ENCODE measurements at regions not wholly inside any gene's neighbourhood (a gene's known extent, or its start where the extent isn't known, plus 50 kb on each side); places are given as distances from the start of the nearest gene placed in this dataset.
A peak's percentile ranks its signal among the peaks of the same experiment; 100 is the strongest.

- H3K27ac ChIP-seq: no peak overlapping the region
These were observed 84.8 kb upstream of the ZNF217 start for GRCh38 chr20:53678315-53678989.

DNA sequence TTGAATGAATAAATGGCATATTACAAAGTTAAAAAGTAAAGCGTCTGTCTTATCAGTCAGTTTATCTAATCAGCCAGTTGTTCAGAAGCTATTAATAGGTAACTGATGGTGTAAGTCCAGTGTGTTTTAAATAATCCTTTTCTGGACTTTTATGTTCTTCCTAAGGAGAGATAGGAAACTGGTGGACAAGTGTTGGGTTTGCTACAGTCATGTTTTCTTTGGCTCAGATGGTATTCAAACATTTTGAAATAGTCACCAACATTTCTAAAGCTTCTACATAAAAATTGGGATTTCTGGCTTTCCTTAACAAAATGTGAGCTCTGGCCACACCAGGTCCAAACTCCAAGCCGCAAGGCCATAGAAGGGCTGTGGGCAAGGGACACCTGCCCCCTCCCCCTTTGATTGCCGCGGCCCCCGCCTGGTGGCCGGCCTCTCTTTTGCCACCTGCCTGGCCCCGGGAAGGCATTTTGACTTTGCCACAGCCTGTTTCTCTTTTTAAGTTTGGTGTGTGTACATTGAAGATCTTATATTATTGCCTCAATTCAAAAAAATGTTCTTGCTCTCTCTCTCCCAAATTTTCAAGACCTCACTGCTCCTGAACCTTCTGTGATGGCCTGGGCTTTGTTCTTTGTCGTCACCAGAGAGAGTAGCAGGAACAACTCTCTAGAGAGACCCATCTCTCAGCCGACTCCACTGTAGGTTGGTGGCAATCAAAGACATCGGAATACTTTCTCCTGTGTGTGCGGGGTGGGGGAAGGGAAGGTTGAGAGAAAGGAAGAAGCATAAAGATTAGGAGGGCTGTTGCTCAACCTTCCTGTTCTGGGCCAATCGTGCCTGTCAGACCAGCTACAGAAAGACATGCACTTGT is 84.0 kb upstream of the ZNF217 start:
- H3K9me3 ChIP-seq: no peaks in the 10 kb centered on the region
- intact Hi-C loops (cut with DNase I): no loop called here
- peaks cover 1% of the 10 kb centered on the region for H3K4me1 ChIP-seq (ENCODE audit: insufficient read depth)
- no peak overlapping the region for H3K4me3 ChIP-seq
- WGBS, 3 donors: 63 to 69% (median 64%) methylated on average over 12 of the region's 12 CpGs
- no peaks in the 10 kb centered on the region for H3K36me3 ChIP-seq
- peak in 1 of 5 donors; percentile 34 for DNase-seq
- H3K27me3 ChIP-seq: no peaks in the 10 kb centered on the region
- TF ChIP-seq EP300 (IDR thresholded peaks at IDR 0.05) (no peak), POLR2A (IDR thresholded peaks at IDR 0.05) (no peak)
- TF ChIP-seq, protein P1, sequence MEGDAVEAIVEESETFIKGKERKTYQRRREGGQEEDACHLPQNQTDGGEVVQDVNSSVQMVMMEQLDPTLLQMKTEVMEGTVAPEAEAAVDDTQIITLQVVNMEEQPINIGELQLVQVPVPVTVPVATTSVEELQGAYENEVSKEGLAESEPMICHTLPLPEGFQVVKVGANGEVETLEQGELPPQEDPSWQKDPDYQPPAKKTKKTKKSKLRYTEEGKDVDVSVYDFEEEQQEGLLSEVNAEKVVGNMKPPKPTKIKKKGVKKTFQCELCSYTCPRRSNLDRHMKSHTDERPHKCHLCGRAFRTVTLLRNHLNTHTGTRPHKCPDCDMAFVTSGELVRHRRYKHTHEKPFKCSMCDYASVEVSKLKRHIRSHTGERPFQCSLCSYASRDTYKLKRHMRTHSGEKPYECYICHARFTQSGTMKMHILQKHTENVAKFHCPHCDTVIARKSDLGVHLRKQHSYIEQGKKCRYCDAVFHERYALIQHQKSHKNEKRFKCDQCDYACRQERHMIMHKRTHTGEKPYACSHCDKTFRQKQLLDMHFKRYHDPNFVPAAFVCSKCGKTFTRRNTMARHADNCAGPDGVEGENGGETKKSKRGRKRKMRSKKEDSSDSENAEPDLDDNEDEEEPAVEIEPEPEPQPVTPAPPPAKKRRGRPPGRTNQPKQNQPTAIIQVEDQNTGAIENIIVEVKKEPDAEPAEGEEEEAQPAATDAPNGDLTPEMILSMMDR (IDR thresholded peaks at IDR 0.05): no peak
- H3K27ac ChIP-seq: no peak overlapping the region

More at GRCh38 chr20:53678315-53678989, 84.8 kb upstream of the ZNF217 start:
- DNase-seq: no peak
- intact Hi-C loops (cut with DNase I): no loop called here
- H3K36me3 ChIP-seq: no peaks in the 10 kb centered on the region
- H3K27me3 ChIP-seq: no peaks in the 10 kb centered on the region
- H3K4me3 ChIP-seq: no peak overlapping the region
- no peaks in the 10 kb centered on the region for H3K9me3 ChIP-seq
- 64 to 67% (median 64%) methylated on average over 7 of the region's 7 CpGs for WGBS, 3 donors
- H3K4me1 ChIP-seq (ENCODE audit: insufficient read depth): peaks cover 1% of the 10 kb centered on the region
- no peak for TF ChIP-seq POLR2A (IDR thresholded peaks at IDR 0.05)
- TF ChIP-seq EP300 (IDR thresholded peaks at IDR 0.05): no peak
- TF ChIP-seq, protein P1 (IDR thresholded peaks at IDR 0.05): no peak

DNA sequence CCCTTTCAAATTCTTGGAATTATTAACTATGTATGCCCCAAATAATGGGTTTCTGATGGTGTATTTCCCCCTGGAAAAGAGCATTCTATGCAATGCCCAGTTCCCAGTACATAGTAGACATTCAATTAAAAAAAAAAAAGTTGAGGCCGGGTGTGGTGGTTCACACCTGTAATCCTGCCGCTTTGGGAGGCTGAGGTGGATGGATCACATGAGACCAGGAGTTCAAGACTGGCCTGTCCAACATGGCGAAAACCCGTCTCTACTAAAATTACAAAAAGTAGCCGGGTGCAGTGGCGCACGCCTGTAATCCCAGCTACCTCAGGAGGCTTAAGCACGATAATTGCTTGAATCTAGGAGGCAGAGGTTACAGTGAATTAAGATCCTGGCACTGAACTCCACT is 83.3 kb upstream of the ZNF217 start:
- no peaks in the 10 kb centered on the region for H3K36me3 ChIP-seq
- no peak overlapping the region for H3K27ac ChIP-seq
- intact Hi-C loops (cut with DNase I): no loop called here
- WGBS, 3 donors: 93 to 94% (median 94%) methylated on average over 8 of the region's 8 CpGs
- H3K9me3 ChIP-seq: no peaks in the 10 kb centered on the region
- no peak for TF ChIP-seq EP300 (IDR thresholded peaks at IDR 0.05)
- TF ChIP-seq POLR2A (IDR thresholded peaks at IDR 0.05): no peak
- TF ChIP-seq, protein P1 (IDR thresholded peaks at IDR 0.05): no peak
- H3K27me3 ChIP-seq: no peaks in the 10 kb centered on the region
- no peak for DNase-seq
- peaks cover 1% of the 10 kb centered on the region for H3K4me1 ChIP-seq (ENCODE audit: insufficient read depth)
- H3K4me3 ChIP-seq: no peak overlapping the region

GRCh38 chr20:53676519-53676822 is 82.8 kb upstream of the ZNF217 start:
- Histone ChIP-seq H3K4me3 (no peak overlapping the region), H3K4me1 (ENCODE audit: insufficient read depth) (peaks cover 1% of the 10 kb centered on the region), H3K36me3 (no peaks in the 10 kb centered on the region), H3K9me3 (no peaks in the 10 kb centered on the region), H3K27me3 (no peaks in the 10 kb centered on the region), H3K27ac (no peak overlapping the region)
- intact Hi-C loops (cut with DNase I): no loop called here
- 55 to 59% (median 55%) methylated on average over 2 of the region's 2 CpGs for WGBS, 3 donors
- no peak for TF ChIP-seq EP300 (IDR thresholded peaks at IDR 0.05)
- no peak for TF ChIP-seq POLR2A (IDR thresholded peaks at IDR 0.05)
- TF ChIP-seq, protein P1 (IDR thresholded peaks at IDR 0.05): no peak
- DNase-seq: no peak
